Glutamatergic neuron (in vitro differentiated cells): ENCODE measurements at regions not wholly inside any gene's neighbourhood (a gene's known extent, or its start where the extent isn't known, plus 50 kb on each side); places are given as distances from the start of the nearest gene placed in this dataset.

Source experiments
- DNase-seq: peaks from one replicate; pipeline ENCODE4 v3.0.0; 2022
- H3K27ac Mint-ChIP-seq: one replicate; pipeline ENCODE4 v1.8.0; 2020; ENCODE audit warnings: mild to moderate bottlenecking, mixed read lengths, inconsistent platforms; ENCODE audit not compliant: unreplicated experiment
- H3K27me3 Mint-ChIP-seq: one replicate; pipeline ENCODE4 v1.8.0; 2020; ENCODE audit warnings: mild to moderate bottlenecking, moderate library complexity, mixed read lengths, inconsistent platforms; ENCODE audit not compliant: unreplicated experiment
- H3K36me3 Mint-ChIP-seq: one replicate; pipeline ENCODE4 v1.8.0; 2020; ENCODE audit warnings: mild to moderate bottlenecking, mixed read lengths, inconsistent platforms; ENCODE audit not compliant: unreplicated experiment
- H3K4me1 Mint-ChIP-seq: one replicate; pipeline ENCODE4 v1.8.0; 2020; ENCODE audit warnings: mild to moderate bottlenecking, low read depth, mixed read lengths, inconsistent platforms; ENCODE audit not compliant: unreplicated experiment
- H3K4me3 Mint-ChIP-seq: one replicate; pipeline ENCODE4 v1.8.0; 2020; ENCODE audit warnings: mild to moderate bottlenecking, mixed read lengths, inconsistent platforms; ENCODE audit not compliant: unreplicated experiment
- H3K9me3 Mint-ChIP-seq: one replicate; pipeline ENCODE4 v1.8.0; 2020; ENCODE audit warnings: mild to moderate bottlenecking, moderate library complexity, mixed read lengths, inconsistent platforms; ENCODE audit not compliant: unreplicated experiment
- CTCF ChIP-seq: fragments of 200-600 bp; sonication (generic); IDR thresholded peaks from one replicate; pipeline ENCODE4 v1.5.0; 2021; ENCODE audit not compliant: partially characterized antibody, unreplicated experiment

GRCh38 chr9:108550106-108550505, 305.7 kb downstream of the ACTL7B start:
- no peaks in the 10 kb centered on the region for H3K36me3 Mint-ChIP-seq
- no peak for DNase-seq
- H3K9me3 Mint-ChIP-seq = no peaks in the 10 kb centered on the region
- no peak for TF ChIP-seq CTCF
- H3K4me3 Mint-ChIP-seq = no peak overlapping the region
- H3K27me3 Mint-ChIP-seq = peaks cover 6% of the 10 kb centered on the region
- no peak overlapping the region for H3K27ac Mint-ChIP-seq
- H3K4me1 Mint-ChIP-seq = peaks cover 2% of the 10 kb centered on the region

- no peaks in the 10 kb centered on the region for H3K36me3 Mint-ChIP-seq
- DNase-seq = no peak
- peaks cover 2% of the 10 kb centered on the region for H3K4me1 Mint-ChIP-seq
- peaks cover 7% of the 10 kb centered on the region for H3K27me3 Mint-ChIP-seq
- no peak for TF ChIP-seq CTCF
- H3K4me3 Mint-ChIP-seq = no peak overlapping the region
- H3K27ac Mint-ChIP-seq = no peak overlapping the region
- H3K9me3 Mint-ChIP-seq = no peaks in the 10 kb centered on the region
Measured at GRCh38 chr9:108549184-108549583, 306.6 kb downstream of the ACTL7B start.

DNA sequence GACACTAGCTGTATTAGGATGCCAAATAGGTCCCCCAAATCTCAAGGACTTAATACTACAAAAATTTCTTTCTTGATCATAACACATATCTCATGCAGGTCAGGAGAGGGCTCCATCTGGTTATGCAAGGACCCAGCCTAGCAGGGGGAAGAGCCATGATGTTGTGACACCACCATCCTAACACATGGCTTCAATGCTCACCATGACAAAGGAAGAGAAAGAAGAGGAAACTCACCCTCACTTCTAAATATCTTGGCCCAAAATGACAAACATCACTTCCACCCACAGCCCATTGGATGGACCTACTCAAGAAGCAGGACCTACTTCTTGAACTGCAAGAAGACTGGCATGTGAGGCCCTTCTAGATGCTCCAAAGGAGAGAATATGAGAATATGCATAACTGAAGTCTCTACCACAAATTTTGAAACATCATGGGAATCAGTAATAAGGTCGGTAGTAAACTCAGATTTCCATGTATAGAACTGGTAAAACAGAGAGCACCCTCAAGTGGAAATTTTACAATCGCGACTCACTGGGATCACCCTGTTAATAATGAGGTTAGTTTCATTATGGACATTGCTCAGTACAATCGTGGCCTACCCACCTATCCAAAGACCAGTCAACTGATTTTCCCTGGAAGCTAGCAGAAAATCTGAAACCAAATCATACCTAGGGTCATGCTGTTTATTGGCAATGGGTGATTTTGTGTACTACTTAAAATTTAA, 308.2 kb downstream of the ACTL7B start:
- DNase-seq = no peak
- peaks cover 7% of the 10 kb centered on the region for H3K27me3 Mint-ChIP-seq

DNA sequence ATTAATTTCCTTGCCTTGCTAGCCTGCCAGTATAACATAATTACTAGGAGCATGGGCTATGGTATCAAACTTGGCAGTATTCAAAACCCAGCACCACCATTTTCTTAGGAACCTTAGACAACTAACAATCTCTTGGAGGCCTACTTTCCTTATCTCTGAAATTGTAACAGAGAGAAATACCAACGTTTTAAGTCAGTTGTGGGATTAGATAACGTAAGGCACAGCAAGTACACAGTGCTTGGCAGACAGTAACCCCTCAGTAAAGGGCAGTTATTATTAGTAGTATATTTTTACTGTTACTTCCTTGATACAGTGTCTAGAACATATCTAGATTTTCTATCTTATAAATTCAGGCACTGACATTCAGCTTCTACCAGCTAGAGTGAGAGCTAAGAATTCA, 309.6 kb downstream of the ACTL7B start:
- no peaks in the 10 kb centered on the region for H3K9me3 Mint-ChIP-seq
- no peak for TF ChIP-seq CTCF

More for the DNA sequence above, 308.2 kb downstream of the ACTL7B start:
- no peaks in the 10 kb centered on the region for H3K9me3 Mint-ChIP-seq
- no peak overlapping the region for H3K27ac Mint-ChIP-seq
- no peaks in the 10 kb centered on the region for H3K4me1 Mint-ChIP-seq
- no peaks in the 10 kb centered on the region for H3K36me3 Mint-ChIP-seq
- no peak overlapping the region for H3K4me3 Mint-ChIP-seq
- TF ChIP-seq CTCF = no peak

DNA sequence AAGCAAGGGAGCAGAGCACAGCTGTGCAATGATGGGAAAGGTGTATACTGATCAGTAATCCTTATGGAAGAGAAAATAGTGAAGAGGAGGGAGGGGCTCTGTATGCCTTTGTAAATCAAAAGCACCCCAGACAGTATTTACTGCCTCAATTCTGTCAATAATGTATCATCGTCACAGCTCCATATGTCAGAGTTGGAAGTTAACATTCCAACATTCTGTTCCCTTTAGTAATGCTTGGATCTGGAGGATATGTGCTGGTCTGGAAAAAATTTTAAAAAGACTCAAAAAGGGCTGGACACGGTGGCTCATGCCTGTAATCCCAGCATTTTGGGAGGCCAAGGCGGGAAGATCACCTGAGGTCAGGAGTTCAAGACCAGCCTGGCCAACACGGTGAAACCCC, 310.4 kb downstream of the ACTL7B start:
- no peak for TF ChIP-seq CTCF
- Mint-ChIP-seq H3K9me3 (no peaks in the 10 kb centered on the region), H3K27ac (no peak overlapping the region), H3K36me3 (no peaks in the 10 kb centered on the region), H3K4me3 (no peak overlapping the region), H3K27me3 (peaks cover 7% of the 10 kb centered on the region), H3K4me1 (no peaks in the 10 kb centered on the region)
- DNase-seq = no peak

More for the DNA sequence above, 309.6 kb downstream of the ACTL7B start:
- Mint-ChIP-seq H3K27me3 (peaks cover 7% of the 10 kb centered on the region), H3K36me3 (no peaks in the 10 kb centered on the region), H3K4me1 (no peaks in the 10 kb centered on the region), H3K4me3 (no peak overlapping the region), H3K27ac (no peak overlapping the region)
- DNase-seq = no peak
